HCT116 (cell line): ENCODE measurements at regions not wholly inside any gene's neighbourhood (a gene's known extent, or its start where the extent isn't known, plus 50 kb on each side); places are given as distances from the start of the nearest gene placed in this dataset.

Experiments used
- ATAC-seq: fragments of 200-7000 bp; cut with Tn5 transposase; 2 replicates; pipeline ENCODE4 v1.9.1; 2020; ENCODE audit warnings: mild to moderate bottlenecking, moderate library complexity
- BruUV-seq: library from RNA; stranded (reverse); fragments of 400-500 nt; replicated peaks from 2 replicates; lab custom pipeline; 2021; lab: Mats Ljungman, UMichigan
- CTCF ChIA-PET: fragments of 300-600 bp; sonication (Branson Sonifier 250); formaldehyde crosslinking; loops from one replicate; lab custom pipeline; 2021; ENCODE audit warnings: antibody characterized with exemption; lab: Charles Lee
- POLR2A ChIA-PET: fragments of 300-600, 350-600 bp; sonication (Branson Sonifier 250); formaldehyde crosslinking; loops from one replicate; lab custom pipeline; 2021; ENCODE audit warnings: antibody characterized with exemption; lab: Charles Lee
- RAD21 ChIA-PET, 2 experiments: fragments of 300-600 bp; sonication (Branson Sonifier 250); formaldehyde crosslinking; loops; one replicate each; lab custom pipeline; 2023; ENCODE audit warnings: low total read pairs in 2 of 2; ENCODE audit not compliant: uncharacterized antibody in 2 of 2, unreplicated experiment in 2 of 2, low non-redundant PET in 1 of 2; lab: Charles Lee
- DNase-seq: peaks from one replicate; pipeline ENCODE4 v3.0.0-alpha.2; 2010; ENCODE audit warnings: low read depth, low spot score
- H2AFZ ChIP-seq: fragments of 200-600 bp; shearing (Covaris generic), sonication (generic); 2 replicates; pipeline ENCODE4 v1.6.1; 2017; ENCODE audit warnings: low read depth, mixed run types, mixed read lengths, antibody characterized with exemption, low read length; ENCODE audit not compliant: poor library complexity, severe bottlenecking
- H3K27ac ChIP-seq: 2 replicates; pipeline ENCODE4 v1.5.1; 2012; ENCODE audit warnings: low read depth, low read length
- H3K27me3 ChIP-seq: fragments of 200-600 bp; sonication (generic); 2 replicates; pipeline ENCODE4 v1.6.1; 2016; ENCODE audit warnings: mixed run types, low read length, mixed read lengths; ENCODE audit not compliant: insufficient read depth
- H3K36me3 ChIP-seq, 2 experiments: fragments of 200-500 bp in 1 of 2; fragments of 200-600 bp in 1 of 2; sonication (Bioruptor generic) in 1 of 2; sonication (generic) in 1 of 2; 2 replicates each; pipeline versions ENCODE4 v1.5.1 to v1.6.1; 2014 to 2016; ENCODE audit warnings: low read length in 2 of 2, inconsistent platforms in 1 of 2, mixed read lengths in 1 of 2, mixed run types in 1 of 2; ENCODE audit not compliant: insufficient read depth in 2 of 2, control insufficient read depth in 1 of 2
- H3K4me1 ChIP-seq, 2 experiments: fragments of 200-600 bp in 1 of 2; sonication (generic) in 1 of 2; 2 replicates each; pipeline versions ENCODE4 v1.5.1 to v1.6.1; 2012 to 2017; ENCODE audit warnings: low read length in 2 of 2, inconsistent platforms in 1 of 2, mild to moderate bottlenecking in 1 of 2, mixed read lengths in 1 of 2, mixed run types in 1 of 2, moderate library complexity in 1 of 2; ENCODE audit not compliant: insufficient read depth in 2 of 2, control insufficient read depth in 1 of 2
- H3K4me2 ChIP-seq: fragments of 200-600 bp; sonication (generic); 2 replicates; pipeline ENCODE4 v1.6.1; 2017; ENCODE audit warnings: mixed run types, low read length, mixed read lengths
- H3K4me3 ChIP-seq, 2 experiments: fragments of 200-600 bp in 1 of 2; sonication (generic) in 1 of 2; replicated peaks in 1 of 2; 2 replicates each; pipeline ENCODE4 v1.5.1; 2011 to 2016; ENCODE audit warnings: low read length in 2 of 2, control low read depth in 1 of 2, low read depth in 1 of 2, mild to moderate bottlenecking in 1 of 2, mixed read lengths in 1 of 2, mixed run types in 1 of 2
- H3K79me2 ChIP-seq: fragments of 200-600 bp; sonication (generic); 2 replicates; pipeline ENCODE4 v1.6.1; 2017; ENCODE audit warnings: mild to moderate bottlenecking, mixed run types, low read length, moderate library complexity, mixed read lengths; ENCODE audit not compliant: insufficient read depth
- H3K9ac ChIP-seq: fragments of 200-600 bp; sonication (generic); 2 replicates; pipeline ENCODE4 v1.6.1; 2016; ENCODE audit warnings: low read length, mixed read lengths
- H3K9me2 ChIP-seq: fragments of 200-600 bp; sonication (generic), shearing (Covaris generic); 2 replicates; pipeline ENCODE4 v1.6.1; 2017; ENCODE audit warnings: mixed run types, mild to moderate bottlenecking, moderate library complexity; ENCODE audit not compliant: insufficient read depth
- H3K9me3 ChIP-seq, 2 experiments: fragments of 200-500 bp in 1 of 2; fragments of 200-600 bp in 1 of 2; sonication (Bioruptor generic) in 1 of 2; sonication (generic) in 1 of 2; 2 replicates each; pipeline ENCODE4 v1.6.1; 2014 to 2017; ENCODE audit warnings: low read length in 2 of 2, mixed read lengths in 2 of 2, inconsistent platforms in 1 of 2, low read depth in 1 of 2, mild to moderate bottlenecking in 1 of 2, mixed run types in 1 of 2, moderate library complexity in 1 of 2; ENCODE audit not compliant: control insufficient read depth in 1 of 2, insufficient read depth in 1 of 2
- H4K20me1 ChIP-seq: fragments of 200-600 bp; sonication (generic), shearing (Covaris generic); 2 replicates; pipeline ENCODE4 v1.6.1; 2017; ENCODE audit warnings: mixed run types, mild to moderate bottlenecking, moderate library complexity; ENCODE audit not compliant: insufficient read depth
- EGR1 ChIP-seq: IDR thresholded peaks from 2 replicates; pipeline ENCODE4 v1.6.1; 2012; ENCODE audit warnings: low read depth
- ELF1 ChIP-seq: IDR thresholded peaks from 2 replicates; pipeline ENCODE4 v1.6.1; 2012; ENCODE audit warnings: low read depth, borderline replicate concordance
- EZH2 ChIP-seq: fragments of 200-600 bp; sonication (generic); IDR thresholded peaks from 2 replicates; pipeline ENCODE4 v1.6.1; 2017; ENCODE audit warnings: antibody characterized with exemption, mixed run types
- FOSL1 ChIP-seq: IDR thresholded peaks from 2 replicates; pipeline ENCODE4 v1.6.1; 2012; ENCODE audit warnings: low read depth
- JUND ChIP-seq: IDR thresholded peaks from 2 replicates; pipeline ENCODE4 v1.6.1; 2012
- POLR2AphosphoS5 ChIP-seq: IDR thresholded peaks from 2 replicates; pipeline ENCODE4 v1.6.1; 2011; ENCODE audit warnings: mild to moderate bottlenecking, low read depth, low read length, moderate library complexity
- RAD21 ChIP-seq: IDR thresholded peaks from 2 replicates; pipeline ENCODE4 v1.6.1; 2012; ENCODE audit warnings: low read depth, mild to moderate bottlenecking
- SIN3A ChIP-seq: IDR thresholded peaks from 2 replicates; pipeline ENCODE4 v1.6.1; 2012; ENCODE audit warnings: low read depth
- SP1 ChIP-seq: IDR thresholded peaks from 2 replicates; pipeline ENCODE4 v1.6.1; 2012; ENCODE audit warnings: low read depth
- SRF ChIP-seq: IDR thresholded peaks from 2 replicates; pipeline ENCODE4 v1.6.1; 2012; ENCODE audit warnings: low read depth
- TCF7L2 ChIP-seq: IDR thresholded peaks from 2 replicates; pipeline ENCODE4 v1.7.0; 2011; ENCODE audit warnings: borderline replicate concordance, inconsistent platforms; ENCODE audit not compliant: insufficient read depth, insufficient read length; ENCODE audit errors: extremely low read depth
- YY1 ChIP-seq: IDR thresholded peaks from 2 replicates; pipeline ENCODE4 v1.6.1; 2011; ENCODE audit warnings: low read length, low read depth, moderate library complexity, mild to moderate bottlenecking; ENCODE audit not compliant: insufficient replicate concordance; ENCODE audit errors: extremely low read depth
- ZFX ChIP-seq: fragments of 450-650 bp; IDR thresholded peaks from 2 replicates; pipeline ENCODE4 v1.6.1; 2017
- ZNF274 ChIP-seq: fragments of 200-500 bp; sonication (Bioruptor generic); IDR thresholded peaks from 2 replicates; pipeline ENCODE4 v1.6.1; 2014; ENCODE audit warnings: mild to moderate bottlenecking, low read depth, low read length, inconsistent platforms
- intact Hi-C: fragments of 100-400 bp; cut with micrococcal nuclease; formaldehyde crosslinking; loops from 2 replicates; pipeline ENCODE4 v1.10.0; 2022
- TF ChIP-seq, protein P1 (sequence below), 3 experiments: fragments of 200-600 bp in 1 of 3; sonication (generic) in 1 of 3; IDR thresholded peaks in 2 of 3; conservative IDR thresholded peaks in 1 of 3; 2 replicates each; pipeline ENCODE4 v1.5.1; 2012 to 2017; ENCODE audit warnings: low read depth in 2 of 3, low read length in 2 of 3, antibody characterized with exemption in 1 of 3, borderline replicate concordance in 1 of 3, control low read depth in 1 of 3, mild to moderate bottlenecking in 1 of 3, mixed read lengths in 1 of 3, mixed run types in 1 of 3, moderate library complexity in 1 of 3; ENCODE audit not compliant: insufficient read depth in 1 of 3
- TF ChIP-seq, protein P2 (sequence below): IDR thresholded peaks from 2 replicates; pipeline ENCODE4 v1.6.1; 2011; ENCODE audit warnings: mild to moderate bottlenecking, low read length, moderate library complexity; ENCODE audit not compliant: insufficient replicate concordance; ENCODE audit errors: extremely low read depth
- TF ChIP-seq, protein P3 (sequence below): IDR thresholded peaks from 2 replicates; pipeline ENCODE4 v1.6.1; 2012
- TF ChIP-seq, protein P4 (sequence below): IDR thresholded peaks from 2 replicates; pipeline ENCODE4 v1.6.1; 2012; ENCODE audit warnings: low read depth

DNA sequence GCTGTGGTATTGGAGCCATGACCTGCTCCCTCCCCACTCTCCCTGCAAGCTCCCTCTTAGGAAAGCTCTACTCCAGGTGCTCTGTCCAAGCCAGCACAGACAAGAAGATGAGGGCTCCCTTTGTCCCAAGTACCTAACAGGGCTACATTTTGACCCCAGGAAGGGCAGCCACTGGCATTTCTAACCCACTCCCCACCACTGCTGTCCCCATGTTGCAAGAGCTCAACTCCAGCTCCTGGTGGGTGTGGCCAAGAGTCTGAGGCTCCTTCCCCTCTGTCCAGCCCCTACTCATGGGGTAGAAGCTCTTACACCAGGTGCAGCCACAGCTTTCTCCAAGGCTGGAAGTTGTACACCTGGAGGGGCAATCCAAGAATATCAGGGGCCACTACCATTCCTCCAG lies 127.0 kb upstream of the NPAS2 start:
- H3K4me1 ChIP-seq = peaks cover 0 to 4% of the 10 kb centered on the region in 2 experiments; a peak in 1 of 4 replicates
- no peak overlapping the region for H3K4me2 ChIP-seq
- ATAC-seq (no peak), DNase-seq (no peak)
- H3K27ac ChIP-seq = no peak overlapping the region
- TF ChIP-seq, protein P1, sequence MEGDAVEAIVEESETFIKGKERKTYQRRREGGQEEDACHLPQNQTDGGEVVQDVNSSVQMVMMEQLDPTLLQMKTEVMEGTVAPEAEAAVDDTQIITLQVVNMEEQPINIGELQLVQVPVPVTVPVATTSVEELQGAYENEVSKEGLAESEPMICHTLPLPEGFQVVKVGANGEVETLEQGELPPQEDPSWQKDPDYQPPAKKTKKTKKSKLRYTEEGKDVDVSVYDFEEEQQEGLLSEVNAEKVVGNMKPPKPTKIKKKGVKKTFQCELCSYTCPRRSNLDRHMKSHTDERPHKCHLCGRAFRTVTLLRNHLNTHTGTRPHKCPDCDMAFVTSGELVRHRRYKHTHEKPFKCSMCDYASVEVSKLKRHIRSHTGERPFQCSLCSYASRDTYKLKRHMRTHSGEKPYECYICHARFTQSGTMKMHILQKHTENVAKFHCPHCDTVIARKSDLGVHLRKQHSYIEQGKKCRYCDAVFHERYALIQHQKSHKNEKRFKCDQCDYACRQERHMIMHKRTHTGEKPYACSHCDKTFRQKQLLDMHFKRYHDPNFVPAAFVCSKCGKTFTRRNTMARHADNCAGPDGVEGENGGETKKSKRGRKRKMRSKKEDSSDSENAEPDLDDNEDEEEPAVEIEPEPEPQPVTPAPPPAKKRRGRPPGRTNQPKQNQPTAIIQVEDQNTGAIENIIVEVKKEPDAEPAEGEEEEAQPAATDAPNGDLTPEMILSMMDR (IDR thresholded peaks at IDR 0.05 in 2 of 3, conservative IDR thresholded peaks at IDR 0.05 in 1 of 3; ENCODE audit: borderline replicate concordance in 1 of 3, insufficient read depth in 1 of 3, low read depth in 2 of 3, low read length in 2 of 3) = no peak
- no peak for TF ChIP-seq ZFX
- TF ChIP-seq, protein P2, sequence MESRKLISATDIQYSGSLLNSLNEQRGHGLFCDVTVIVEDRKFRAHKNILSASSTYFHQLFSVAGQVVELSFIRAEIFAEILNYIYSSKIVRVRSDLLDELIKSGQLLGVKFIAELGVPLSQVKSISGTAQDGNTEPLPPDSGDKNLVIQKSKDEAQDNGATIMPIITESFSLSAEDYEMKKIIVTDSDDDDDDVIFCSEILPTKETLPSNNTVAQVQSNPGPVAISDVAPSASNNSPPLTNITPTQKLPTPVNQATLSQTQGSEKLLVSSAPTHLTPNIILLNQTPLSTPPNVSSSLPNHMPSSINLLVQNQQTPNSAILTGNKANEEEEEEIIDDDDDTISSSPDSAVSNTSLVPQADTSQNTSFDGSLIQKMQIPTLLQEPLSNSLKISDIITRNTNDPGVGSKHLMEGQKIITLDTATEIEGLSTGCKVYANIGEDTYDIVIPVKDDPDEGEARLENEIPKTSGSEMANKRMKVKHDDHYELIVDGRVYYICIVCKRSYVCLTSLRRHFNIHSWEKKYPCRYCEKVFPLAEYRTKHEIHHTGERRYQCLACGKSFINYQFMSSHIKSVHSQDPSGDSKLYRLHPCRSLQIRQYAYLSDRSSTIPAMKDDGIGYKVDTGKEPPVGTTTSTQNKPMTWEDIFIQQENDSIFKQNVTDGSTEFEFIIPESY = no peak
- TF ChIP-seq, protein P3, sequence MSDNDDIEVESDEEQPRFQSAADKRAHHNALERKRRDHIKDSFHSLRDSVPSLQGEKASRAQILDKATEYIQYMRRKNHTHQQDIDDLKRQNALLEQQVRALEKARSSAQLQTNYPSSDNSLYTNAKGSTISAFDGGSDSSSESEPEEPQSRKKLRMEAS = no peak
- TF ChIP-seq ZNF274 = no peak
- TF ChIP-seq TCF7L2 = no peak
- TF ChIP-seq EGR1 = no peak
- TF ChIP-seq RAD21 = no peak
- no peak for TF ChIP-seq ELF1
- no peak for TF ChIP-seq SIN3A
- no peak for TF ChIP-seq SRF
- no peak for TF ChIP-seq EZH2
- TF ChIP-seq JUND = no peak
- TF ChIP-seq FOSL1 = no peak
- TF ChIP-seq, protein P4, sequence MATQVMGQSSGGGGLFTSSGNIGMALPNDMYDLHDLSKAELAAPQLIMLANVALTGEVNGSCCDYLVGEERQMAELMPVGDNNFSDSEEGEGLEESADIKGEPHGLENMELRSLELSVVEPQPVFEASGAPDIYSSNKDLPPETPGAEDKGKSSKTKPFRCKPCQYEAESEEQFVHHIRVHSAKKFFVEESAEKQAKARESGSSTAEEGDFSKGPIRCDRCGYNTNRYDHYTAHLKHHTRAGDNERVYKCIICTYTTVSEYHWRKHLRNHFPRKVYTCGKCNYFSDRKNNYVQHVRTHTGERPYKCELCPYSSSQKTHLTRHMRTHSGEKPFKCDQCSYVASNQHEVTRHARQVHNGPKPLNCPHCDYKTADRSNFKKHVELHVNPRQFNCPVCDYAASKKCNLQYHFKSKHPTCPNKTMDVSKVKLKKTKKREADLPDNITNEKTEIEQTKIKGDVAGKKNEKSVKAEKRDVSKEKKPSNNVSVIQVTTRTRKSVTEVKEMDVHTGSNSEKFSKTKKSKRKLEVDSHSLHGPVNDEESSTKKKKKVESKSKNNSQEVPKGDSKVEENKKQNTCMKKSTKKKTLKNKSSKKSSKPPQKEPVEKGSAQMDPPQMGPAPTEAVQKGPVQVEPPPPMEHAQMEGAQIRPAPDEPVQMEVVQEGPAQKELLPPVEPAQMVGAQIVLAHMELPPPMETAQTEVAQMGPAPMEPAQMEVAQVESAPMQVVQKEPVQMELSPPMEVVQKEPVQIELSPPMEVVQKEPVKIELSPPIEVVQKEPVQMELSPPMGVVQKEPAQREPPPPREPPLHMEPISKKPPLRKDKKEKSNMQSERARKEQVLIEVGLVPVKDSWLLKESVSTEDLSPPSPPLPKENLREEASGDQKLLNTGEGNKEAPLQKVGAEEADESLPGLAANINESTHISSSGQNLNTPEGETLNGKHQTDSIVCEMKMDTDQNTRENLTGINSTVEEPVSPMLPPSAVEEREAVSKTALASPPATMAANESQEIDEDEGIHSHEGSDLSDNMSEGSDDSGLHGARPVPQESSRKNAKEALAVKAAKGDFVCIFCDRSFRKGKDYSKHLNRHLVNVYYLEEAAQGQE = no peak
- TF ChIP-seq POLR2AphosphoS5 = no peak
- TF ChIP-seq YY1 = no peak
- no peak for TF ChIP-seq SP1
- H3K4me3 ChIP-seq = no peak overlapping the region
- POLR2A ChIA-PET = no interaction called here
- no peaks in the 10 kb centered on the region for H3K27me3 ChIP-seq
- CTCF ChIA-PET = no interaction called here
- peaks cover 0 to 3% of the 10 kb centered on the region in 2 experiments; a peak in 1 of 4 replicates for H3K9me3 ChIP-seq
- no peaks in the 10 kb centered on the region for H3K36me3 ChIP-seq
- no peak overlapping the region for H2AFZ ChIP-seq
- intact Hi-C loops = no loop called here
- H3K79me2 ChIP-seq = no peaks in the 10 kb centered on the region
- H4K20me1 ChIP-seq = no peaks in the 10 kb centered on the region
- no peak overlapping the region for H3K9ac ChIP-seq
- H3K9me2 ChIP-seq = no peaks in the 10 kb centered on the region
- no TSS peak for BruUV-seq
- RAD21 ChIA-PET = no interaction called here
